HG03039 (cell line): ENCODE measurements at regions not wholly inside any gene's neighbourhood (a gene's known extent, or its start where the extent isn't known, plus 50 kb on each side); places are given as distances from the start of the nearest gene placed in this dataset.

Source experiments
- ATAC-seq: cut with Tn5 transposase; IDR thresholded peaks from one replicate; pipeline ENCODE4 v1.9.1; 2021; ENCODE audit warnings: mild to moderate bottlenecking, moderate library complexity; ENCODE audit not compliant: unreplicated experiment

DNA sequence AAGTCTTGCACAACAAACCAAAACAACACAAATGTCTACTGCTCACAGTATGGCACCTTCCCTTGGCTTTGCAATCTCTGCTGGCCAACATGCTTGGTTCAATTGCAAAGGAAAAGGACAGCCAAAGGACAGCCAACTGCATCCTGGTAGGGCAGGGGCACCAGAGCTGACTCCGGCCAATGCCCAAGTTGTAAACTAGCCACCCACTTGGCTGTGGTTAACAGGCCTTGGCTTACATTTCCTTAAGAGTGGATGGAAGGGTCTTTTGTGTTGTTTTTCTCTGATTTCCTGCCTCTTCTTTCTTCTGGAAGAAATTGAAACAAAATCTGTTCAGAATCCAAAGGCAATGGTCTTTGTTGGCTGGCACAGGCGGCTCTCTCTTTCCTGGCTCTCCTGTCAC lies 119.1 kb upstream of the TRIB2 start:
- ATAC-seq: no peak

- no peak for ATAC-seq
Observed at GRCh38 chr2:12602661-12603060, 114.1 kb upstream of the TRIB2 start.

- no peak for ATAC-seq
Observed at GRCh38 chr2:12603781-12604295, 112.9 kb upstream of the TRIB2 start.

GRCh38 chr2:12604341-12604740 lies 112.4 kb upstream of the TRIB2 start:
- ATAC-seq: no peak

DNA sequence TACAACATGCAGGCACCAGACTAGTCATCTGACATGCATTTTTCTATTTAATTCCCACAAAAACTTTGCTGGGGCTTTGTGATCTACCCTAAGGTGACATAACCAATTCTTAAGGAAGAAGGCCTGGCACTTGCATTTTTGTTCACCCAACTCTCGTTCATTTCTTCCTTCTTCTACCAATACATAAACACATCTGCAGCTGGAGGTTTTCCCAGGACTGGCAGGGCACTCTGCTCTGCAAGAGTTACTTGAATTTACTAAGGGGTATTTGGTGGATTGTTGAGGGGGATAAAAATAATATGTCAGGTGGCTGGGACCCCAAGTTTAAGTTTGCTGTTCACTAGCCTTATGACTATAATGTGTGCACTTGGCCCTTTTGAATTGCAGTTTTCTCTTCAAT lies 111.4 kb upstream of the TRIB2 start:
- ATAC-seq: no peak

DNA sequence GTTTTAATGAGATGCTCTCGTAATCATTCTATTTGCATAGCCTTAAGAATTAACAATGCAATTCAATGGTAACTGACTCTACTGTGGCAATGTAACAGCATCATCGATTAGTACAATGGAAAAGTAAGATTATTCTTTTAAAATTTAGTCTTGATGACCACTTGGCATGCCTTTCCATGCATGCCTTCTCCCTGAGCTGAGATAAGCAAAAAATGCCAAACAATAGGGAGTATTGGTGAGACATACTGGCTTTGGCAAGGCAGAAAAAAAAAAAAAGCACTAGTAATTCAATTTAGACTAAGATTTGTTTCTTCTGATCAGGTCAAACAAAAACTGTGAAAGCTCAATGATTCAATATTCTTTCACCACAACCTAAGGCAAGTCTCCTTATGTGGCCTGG lies 110.8 kb upstream of the TRIB2 start:
- ATAC-seq: no peak

DNA sequence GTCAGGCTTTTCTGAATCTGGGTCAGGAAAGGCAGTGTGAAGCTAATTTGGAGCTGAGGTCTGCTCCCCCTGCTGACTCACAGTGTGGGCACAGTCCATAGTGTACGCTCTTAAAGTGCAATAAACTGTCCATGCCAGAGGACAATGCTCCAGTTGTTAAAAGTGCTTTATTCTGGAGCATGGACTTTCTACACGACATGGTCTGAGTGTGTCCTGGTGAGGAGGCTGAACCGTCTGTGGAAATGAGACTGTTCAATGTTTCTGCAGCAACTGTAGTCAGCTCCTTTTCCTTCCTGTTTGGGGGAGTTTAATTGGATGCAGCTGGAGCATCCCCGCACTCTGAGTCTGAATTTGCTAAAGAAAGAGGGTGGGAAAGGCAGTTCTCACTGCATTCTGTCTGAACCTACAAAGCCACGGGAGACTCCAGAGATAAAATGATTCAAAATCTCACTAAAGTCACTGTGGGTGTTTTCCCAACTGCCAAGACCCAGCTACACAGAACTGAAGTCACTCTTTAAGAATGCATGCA lies 110.2 kb upstream of the TRIB2 start:
- no peak for ATAC-seq

GRCh38 chr2:12607971-12608370 lies 108.8 kb upstream of the TRIB2 start:
- no peak for ATAC-seq

GRCh38 chr2:12610314-12610713 lies 106.4 kb upstream of the TRIB2 start:
- ATAC-seq: no peak

GRCh38 chr2:12612168-12612567 lies 104.6 kb upstream of the TRIB2 start:
- ATAC-seq: no peak

DNA sequence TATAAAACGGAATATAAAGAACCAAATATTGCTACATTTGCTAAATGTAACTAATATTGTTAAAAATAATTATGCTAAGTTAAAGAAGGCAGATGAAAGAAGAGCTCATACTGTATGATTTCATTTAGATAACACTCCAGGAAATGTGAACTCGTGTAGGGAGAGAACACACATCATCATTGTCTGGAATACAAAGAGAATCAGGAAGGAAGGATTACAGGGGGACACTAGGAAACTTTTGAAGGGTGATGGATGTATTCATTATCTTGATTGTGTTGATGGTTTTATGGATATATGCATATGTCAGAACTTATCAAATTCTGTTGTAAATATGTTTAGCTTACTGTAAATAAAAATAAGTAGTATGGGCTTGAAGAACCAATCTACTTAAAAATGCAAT lies 104.1 kb upstream of the TRIB2 start:
- no peak for ATAC-seq

DNA sequence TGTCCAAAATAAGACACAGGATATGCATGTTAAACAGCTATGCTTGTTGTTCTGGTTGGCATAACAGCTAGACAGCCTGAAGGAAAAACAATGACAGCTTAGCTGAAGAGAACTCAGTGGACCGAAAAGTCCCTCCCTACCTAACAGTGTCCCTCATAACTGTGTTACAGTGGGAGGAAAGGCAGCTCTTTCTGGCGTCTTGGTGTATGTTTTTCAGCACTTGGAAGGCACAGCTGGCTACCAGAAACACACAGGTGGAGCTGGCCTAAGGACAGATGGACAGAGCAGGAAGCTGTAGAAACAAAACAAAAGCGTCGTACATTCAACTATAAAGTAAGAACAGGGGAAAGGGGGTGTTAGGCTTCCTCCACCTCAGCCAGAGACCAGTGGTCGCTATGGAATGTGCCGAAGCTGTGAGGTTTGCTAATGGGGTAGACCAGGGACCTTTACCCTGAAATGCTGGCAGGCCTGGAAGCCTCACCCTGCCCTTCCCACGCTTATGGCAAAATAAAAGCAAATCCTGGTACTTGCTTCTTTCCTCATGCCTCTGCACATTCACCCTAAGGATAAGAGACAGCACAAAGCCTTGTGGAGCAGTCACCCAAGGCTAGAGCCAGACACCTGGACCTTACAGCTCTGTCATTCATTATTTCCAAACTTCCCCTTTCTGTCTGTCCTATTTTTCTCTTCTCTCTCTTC lies 103.5 kb upstream of the TRIB2 start:
- ATAC-seq: no peak

- ATAC-seq: no peak
Observed at GRCh38 chr2:12615509-12615908, 101.2 kb upstream of the TRIB2 start.

DNA sequence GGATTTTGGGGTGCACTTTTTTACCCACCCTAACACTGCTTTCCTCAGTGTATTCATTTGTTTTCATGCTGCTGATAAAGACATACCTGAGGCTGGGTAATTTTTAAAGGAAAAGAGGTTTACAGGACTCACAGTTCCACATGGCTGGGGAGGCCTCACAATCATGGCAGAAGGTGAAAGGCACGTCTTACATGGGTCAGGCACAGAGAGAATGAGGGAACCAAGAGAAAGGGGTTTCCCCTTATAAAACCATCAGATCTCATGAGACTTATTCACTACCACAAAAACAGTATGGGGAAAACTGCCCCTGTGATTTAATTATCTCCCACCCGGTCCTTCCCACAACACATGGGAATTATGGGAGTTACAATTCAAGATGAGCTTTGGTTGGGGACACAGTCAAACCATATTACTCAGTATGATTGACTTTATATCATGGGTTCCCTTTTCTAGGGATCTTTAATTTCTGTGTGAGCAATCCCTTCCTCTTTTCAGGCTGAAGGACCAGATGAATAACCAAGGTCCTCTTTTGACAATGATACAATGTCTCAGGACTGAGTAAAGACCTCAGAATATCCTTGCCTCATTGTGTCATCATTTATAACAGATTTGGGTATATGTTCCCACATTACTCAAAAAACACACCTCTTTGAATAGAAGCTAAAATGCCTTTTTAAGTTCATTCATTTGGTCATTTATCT lies 100.1 kb upstream of the TRIB2 start:
- ATAC-seq: no peak

DNA sequence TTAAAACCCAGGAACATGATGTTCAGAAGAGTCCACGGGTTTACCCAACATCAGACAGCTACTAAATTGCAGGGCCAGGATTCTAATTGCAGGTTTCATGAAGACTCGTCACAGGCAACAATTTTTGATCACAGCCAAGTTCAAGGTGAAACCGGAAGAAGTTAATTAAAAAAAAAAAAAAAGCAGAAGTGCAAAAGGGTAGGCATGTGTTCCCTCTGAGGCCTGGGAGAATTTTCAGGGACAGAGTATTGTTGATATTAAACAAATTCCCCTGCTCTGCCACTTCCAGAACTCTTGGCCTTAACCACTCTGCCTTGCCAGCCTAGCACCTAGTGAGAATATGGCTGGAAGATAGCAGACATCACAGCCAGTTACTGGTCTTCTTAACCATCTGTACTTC lies 99.4 kb upstream of the TRIB2 start:
- no peak for ATAC-seq

DNA sequence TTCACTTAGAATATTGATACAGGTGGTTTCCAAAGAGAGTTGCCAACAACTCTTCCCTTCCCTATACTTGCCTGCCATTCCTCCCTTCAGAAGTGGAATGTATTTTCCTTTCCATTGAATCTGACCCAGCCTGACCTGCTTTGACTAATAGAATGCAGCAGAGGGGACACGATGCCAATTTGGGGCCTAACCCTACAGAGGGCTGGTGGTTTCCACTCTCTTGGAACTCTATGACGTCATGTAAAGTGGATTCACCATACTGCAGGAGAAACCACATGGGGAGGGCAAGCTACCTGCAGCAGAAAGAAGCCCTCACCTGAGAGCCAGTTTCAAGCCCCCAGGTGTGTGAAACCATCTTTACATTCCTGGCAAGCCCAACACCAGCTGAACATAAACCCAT lies 98.9 kb upstream of the TRIB2 start:
- ATAC-seq: no peak

DNA sequence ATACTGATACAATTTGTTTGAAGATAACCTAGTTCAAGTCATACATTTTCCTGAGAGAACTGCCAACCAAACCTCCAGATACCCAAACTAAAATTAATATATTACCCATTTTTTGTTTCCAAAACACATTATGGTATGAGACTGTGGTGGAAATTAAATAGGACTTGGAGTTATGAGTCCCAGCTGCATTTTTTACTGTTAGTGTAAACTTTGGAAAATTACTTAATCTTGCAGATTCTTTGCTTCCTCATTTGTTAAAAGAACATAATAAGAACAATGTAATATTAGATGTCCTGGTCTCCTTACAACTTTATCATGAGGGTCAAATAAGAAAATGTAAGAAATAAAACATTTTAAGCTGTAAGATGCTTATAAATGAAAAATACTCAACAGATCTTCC lies 98.2 kb upstream of the TRIB2 start:
- no peak for ATAC-seq

DNA sequence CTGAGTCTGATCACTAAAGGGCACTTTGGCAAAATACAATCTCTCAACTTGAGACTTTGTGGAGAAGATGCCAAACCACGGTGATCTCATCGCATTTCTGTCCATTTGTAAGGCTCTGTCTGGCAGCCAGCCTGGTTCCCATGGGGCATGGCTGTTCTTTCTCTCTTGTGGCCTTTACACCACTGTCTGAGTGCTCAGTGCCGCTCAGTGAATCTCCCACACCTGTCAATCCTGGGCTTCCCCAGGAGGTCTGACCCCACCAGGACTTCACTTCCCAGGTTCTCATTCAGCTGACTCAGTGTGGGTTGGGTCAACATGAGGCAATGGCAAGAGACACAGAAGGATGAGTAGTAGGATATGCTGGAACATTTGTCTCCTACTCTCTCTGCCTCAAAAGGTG lies 96.8 kb upstream of the TRIB2 start:
- ATAC-seq: no peak

DNA sequence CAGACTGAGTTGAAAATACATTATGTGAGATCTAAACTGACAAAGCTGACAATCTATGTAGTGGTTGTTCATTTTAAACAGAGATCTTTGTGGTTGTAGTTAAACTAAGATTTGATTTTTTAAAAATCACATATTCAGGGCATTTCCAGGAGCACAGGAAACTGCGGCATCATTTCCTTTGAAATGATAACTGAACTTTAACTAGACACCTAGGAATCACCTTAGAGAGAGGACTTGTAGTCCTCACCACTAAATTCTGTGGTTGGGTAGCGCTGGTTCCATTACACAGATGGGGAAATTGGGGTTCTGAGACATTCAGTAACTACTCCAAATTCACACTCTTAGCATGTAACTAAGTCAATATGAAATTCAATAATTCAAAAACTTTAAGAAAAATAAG lies 96.0 kb upstream of the TRIB2 start:
- no peak for ATAC-seq

- ATAC-seq: no peak
Observed at GRCh38 chr2:12623051-12623450, 93.7 kb upstream of the TRIB2 start.

DNA sequence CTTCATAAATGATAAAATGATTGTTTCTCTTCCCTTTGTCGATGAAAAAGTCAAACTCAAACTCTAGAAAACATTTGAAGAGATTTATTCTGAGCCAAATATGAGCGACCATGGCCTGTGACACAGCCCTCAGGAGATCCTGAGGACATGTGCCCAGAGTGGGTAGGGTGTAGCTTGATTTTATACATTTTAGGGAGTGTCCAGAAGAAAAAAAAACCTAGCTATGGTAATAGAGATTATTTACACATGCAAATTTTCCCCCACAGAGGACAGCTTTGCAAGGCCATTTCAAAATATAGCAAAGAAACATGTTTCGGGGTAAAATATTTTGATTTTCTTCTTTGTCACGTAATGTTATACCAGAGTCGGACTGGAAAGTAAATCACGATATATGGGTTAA lies 92.4 kb upstream of the TRIB2 start:
- no peak for ATAC-seq

DNA sequence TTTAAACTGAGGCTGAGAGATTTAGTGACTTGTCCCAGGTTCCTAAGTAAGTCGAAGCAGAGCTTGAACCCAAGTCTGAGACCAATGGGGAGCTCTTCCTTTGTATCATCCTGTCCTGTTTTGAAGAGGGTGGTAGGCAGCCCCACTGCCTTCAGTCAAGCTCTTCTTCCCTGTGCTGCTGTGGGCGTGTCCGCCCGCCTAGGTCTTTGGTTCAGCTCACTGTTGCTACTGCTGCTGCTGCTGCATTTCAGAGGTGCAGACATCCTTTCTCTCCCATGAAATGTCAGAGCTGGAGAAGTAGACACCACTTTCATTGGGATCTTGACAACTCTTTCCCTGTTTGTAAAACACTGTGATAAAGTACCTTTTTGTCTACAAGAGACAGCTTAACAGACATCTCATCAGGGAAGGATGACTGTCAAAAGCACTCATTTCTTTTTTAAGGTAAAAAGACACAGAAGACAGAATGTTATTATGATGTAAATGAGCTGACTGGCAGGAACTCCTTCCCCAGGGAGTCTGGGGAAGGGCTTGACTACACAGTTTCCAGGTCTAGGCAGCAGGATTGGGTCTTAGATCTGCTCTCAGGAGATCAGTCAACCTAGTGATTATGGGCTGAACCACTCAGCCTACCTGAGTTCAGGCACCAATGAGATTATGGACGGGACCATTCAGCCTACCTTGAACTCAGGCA lies 91.7 kb upstream of the TRIB2 start:
- no peak for ATAC-seq
